HCT116 (cell line): ENCODE measurements at regions not wholly inside any gene's neighbourhood (a gene's known extent, or its start where the extent isn't known, plus 50 kb on each side); places are given as distances from the start of the nearest gene placed in this dataset.

Experiments used
- POLR2AphosphoS5 ChIP-seq: IDR thresholded peaks from 2 replicates; pipeline ENCODE4 v1.6.1; 2011; ENCODE audit warnings: mild to moderate bottlenecking, low read depth, low read length, moderate library complexity
- SIN3A ChIP-seq: IDR thresholded peaks from 2 replicates; pipeline ENCODE4 v1.6.1; 2012; ENCODE audit warnings: low read depth

GRCh38 chr7:19852192-19852591, 78.8 kb upstream of the TMEM196 start:
- no peak for TF ChIP-seq POLR2AphosphoS5
- no peak for TF ChIP-seq SIN3A
